ENCODE measurements at regions not wholly inside any gene's neighbourhood (a gene's known extent, or its start where the extent isn't known, plus 50 kb on each side); places are given as distances from the start of the nearest gene placed in this dataset.

- no peak for DNase-seq (ENCODE audit: low read depth, low spot score)
Observed at GRCh38 chr6:23559587-23560343, 566.2 kb upstream of the NRSN1 start.

- no peak for DNase-seq (ENCODE audit: low read depth, low spot score)
Observed at GRCh38 chr6:23561732-23562131, 564.3 kb upstream of the NRSN1 start.

GRCh38 chr6:23562554-23562953 is 563.5 kb upstream of the NRSN1 start:
- DNase-seq (ENCODE audit: low read depth, low spot score): no peak

GRCh38 chr6:23563323-23563722 is 562.7 kb upstream of the NRSN1 start:
- DNase-seq (ENCODE audit: low read depth, low spot score): no peak

DNA sequence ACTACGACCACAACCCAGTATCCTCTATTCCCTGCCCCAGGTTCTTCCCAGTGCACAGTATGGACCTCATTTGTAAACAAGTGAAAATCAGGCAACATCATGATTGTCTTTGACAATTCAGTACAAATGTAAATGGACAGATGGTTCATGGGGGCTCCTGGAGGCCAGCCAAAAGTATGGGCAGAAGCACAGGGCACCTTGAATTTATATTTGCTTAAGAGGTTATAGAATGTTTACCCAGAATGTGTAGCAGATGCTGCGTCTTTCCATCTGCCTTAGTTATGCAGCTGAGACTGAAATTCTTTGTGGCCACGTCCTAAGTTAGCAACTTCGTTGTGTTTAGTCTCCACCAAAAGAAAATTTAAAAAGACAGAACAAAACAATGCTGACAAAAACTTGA is 559.6 kb upstream of the NRSN1 start:
- DNase-seq (ENCODE audit: low read depth, low spot score): no peak

DNA sequence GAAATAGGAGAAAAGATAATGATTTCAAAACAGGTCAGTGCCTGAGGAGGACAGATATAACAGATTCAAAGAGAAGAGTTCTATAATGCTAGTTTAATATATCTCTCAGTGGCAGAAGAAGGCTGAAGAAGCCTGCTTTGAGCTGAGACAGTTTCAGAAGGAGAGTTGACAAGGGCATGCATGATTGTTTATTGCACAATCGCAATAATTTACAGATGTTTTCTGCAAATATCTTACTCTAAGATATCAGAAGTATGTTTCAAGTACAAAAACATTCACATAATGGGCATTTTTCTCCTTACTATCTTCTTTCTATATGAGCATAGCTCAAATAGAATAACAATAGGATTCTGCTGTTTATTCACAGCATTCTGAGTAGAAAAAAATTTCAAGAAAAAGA is 557.7 kb upstream of the NRSN1 start:
- DNase-seq (ENCODE audit: low read depth, low spot score): no peak

- no peak for DNase-seq (ENCODE audit: low read depth, low spot score)
Observed at GRCh38 chr6:23584134-23584763, 541.8 kb upstream of the NRSN1 start.

GRCh38 chr6:23587582-23587981 is 538.4 kb upstream of the NRSN1 start:
- DNase-seq (ENCODE audit: low read depth, low spot score): no peak

DNA sequence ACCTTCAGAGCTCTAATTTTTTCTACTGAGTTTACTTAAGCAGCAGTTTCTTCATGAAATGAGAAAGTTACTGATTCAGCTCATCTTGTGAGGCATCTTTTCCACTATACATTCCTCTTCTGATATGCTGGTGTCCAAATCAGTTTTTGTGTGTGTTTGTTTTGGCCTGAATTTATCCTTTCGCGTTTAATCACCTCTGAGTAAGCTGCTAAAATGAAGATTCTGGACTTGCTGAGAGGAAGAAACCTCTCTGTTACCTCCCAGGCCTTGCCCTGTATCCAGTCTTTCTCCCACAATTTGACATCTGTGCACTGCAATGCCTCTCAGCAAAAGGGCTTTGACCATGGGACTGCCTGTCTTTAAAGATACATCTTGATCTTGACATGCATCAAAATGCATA is 536.2 kb upstream of the NRSN1 start:
- DNase-seq (ENCODE audit: low read depth, low spot score): no peak

DNA sequence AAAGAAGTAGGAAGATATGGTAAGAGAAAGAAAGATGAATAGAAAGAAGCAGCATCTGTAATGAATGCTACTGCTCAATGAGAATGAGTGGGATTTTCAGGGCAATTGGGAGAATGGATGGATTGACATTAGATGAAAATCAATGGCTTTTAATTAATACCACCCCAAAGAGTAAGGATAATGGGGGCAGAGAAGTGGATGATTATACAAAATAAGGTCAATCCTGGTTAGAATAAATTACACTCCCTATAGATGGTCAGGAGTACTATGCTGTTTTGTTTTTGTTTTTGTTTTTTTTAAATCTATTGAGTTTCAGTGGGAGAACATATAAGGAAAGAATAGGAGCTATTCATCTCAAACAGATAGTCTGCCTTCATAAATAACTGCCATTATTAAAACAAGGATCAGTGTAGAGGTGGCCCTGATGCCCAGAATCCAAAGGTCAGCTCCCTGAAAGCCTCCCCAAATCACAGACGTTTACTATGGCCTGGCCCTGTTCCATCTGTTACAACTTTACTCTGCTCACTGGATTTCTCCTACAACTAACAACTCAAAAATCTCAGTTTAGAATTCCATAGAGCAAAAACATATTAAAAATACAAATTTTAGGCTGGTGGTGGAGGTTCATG is 535.4 kb upstream of the NRSN1 start:
- DNase-seq (ENCODE audit: low read depth, low spot score): no peak

GRCh38 chr6:23591761-23592160 is 534.3 kb upstream of the NRSN1 start:
- no peak for DNase-seq (ENCODE audit: low read depth, low spot score)

DNA sequence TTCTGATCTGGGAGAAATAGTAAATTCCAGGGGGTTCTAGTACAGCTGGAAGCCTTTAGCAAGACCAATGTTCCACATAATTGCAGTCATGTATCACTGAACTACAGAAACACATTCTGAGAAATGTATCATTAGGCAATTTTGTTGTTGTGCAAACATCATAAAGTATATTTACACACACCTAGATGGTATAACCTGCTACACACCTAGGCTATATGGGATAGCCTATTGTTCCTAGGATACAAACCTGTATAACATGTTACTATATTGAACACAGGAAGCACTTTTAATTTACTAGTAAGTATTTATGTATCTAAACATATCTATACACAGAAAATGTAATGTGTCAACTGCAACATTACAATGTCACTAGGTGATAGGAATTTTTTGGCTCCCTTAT is 525.9 kb upstream of the NRSN1 start:
- no peak for DNase-seq (ENCODE audit: low read depth, low spot score)

DNA sequence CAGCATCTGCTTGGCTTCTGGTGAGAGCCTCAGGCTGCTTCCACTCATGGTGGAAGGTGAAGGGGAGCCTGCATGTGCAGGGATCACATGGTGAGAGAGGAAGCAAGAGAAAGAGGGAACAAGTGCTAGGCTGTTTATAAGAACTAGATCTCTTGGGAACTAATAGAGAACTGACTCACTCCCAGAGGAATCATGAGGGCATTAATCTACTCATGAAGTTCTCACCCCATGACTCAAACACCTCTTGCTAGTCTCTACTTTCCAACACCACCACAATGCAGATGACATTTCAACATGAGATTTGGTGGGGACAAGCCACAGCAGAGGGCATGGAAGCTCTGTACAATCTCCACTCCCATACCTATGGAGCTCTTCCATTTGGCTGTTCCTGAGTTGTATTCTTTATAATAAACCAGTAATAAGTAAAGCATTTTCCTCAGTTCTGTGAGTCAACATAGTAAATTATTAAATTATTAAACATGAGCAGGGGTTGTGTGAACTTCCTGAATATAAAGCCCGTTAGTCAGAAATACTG is 524.1 kb upstream of the NRSN1 start:
- DNase-seq (ENCODE audit: low read depth, low spot score): no peak

DNA sequence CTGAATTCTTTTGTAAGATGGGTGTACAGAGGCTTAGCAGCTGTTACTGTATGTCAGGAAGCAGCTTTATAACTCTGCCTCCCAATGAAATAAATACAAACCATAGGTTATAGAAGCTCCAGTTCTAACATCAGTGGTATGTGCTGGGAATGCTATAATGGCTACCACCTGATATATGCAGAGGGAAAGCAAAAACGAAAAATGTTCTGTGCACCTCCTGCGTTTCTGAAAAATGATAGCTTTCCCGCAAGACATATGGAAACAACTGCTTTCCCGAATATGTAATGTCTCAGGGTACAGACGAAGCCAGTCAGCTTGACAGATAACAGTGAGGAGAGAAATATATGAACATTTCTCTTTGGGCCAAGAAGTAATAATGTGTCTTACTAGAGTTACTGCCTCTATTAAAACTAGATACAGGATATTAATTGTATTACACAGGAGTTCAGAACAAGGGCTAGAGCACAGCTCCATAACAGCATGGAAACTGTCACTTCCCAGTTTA is 517.0 kb upstream of the NRSN1 start:
- no peak for DNase-seq (ENCODE audit: low read depth, low spot score)

GRCh38 chr6:23611776-23612381 is 514.1 kb upstream of the NRSN1 start:
- DNase-seq (ENCODE audit: low read depth, low spot score): no peak

DNA sequence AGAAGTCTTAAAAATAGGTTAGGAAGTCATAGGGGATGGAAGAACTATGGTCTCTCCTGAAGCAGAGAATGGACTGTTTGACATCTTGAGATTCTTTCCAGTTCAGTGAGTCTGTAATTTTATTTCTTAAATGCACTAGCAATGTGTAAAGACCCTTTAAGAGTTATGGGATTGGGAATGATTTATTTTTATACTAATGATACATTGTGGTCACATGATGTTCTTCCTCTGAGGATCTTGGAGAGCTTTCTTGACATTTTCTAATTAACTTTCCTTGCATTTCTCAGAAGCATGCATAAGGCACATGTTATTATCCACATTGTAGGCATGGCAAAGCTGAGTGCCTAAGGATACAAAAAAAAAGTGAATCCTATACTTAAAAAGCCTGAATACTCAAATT is 507.6 kb upstream of the NRSN1 start:
- no peak for DNase-seq (ENCODE audit: low read depth, low spot score)

- DNase-seq (ENCODE audit: low read depth, low spot score): no peak
Observed at GRCh38 chr6:23620911-23621401, 505.1 kb upstream of the NRSN1 start.

DNA sequence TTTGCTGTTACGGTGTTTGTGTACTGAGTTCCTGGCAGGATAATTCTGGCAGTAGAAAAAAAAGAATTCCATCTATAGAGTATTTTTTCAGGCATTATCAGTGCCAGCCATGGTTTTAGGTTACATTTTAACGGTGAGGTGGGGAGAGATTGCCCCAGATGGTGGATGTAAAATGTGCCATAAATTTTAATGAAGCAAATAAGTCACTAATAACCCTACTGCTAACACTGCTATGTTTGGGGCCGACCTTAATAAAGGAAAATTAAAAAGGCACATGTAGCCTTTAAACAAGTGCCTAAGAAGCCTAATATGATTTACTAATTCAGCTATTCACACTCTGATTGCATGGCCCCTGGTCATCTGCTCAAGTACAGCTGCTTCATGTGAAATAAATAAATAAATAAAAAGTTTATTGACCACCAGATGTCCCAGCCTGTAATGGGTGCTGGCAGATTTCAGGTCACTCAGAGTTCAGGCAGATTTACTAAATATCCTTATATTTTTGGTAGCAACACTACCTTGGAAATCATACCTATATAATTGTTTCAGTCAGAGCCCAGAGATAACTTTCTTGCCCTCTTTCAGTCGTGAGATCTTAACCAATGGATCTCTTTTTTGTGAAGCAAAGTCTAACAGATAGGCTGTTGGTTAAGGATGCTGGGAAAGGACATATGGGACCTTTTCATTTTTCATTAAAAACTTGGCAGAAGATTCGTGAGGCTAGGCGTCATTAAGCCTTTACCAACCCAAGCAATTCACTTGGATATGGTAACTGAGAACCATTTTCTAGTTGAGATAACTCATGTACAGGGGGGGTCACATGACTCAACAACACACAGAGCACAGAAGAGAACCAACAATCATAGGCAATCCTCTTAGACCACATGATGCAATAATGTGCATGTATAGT is 495.0 kb upstream of the NRSN1 start:
- DNase-seq (ENCODE audit: low read depth, low spot score): no peak

DNA sequence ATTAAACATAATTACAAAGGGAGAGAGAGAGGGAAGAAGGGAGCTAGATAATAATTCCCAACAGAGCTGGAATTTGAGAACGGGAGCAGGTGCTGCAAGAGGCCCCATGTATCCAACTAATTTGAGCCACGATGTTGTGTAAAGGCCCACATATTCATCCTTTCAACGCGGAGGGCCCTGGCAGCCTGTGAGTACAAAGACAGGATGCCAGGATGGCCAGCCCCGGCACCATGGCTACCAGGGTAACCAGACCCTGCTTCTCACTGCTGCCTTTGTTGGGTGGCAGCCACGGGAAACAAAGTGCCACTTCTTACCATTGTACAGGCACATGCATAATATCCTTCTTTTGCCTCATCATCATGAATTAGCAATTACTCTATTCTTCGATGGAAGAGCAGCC is 492.0 kb upstream of the NRSN1 start:
- no peak for DNase-seq (ENCODE audit: low read depth, low spot score)

GRCh38 chr6:23635150-23635549 is 490.9 kb upstream of the NRSN1 start:
- DNase-seq (ENCODE audit: low read depth, low spot score): no peak

GRCh38 chr6:23637296-23637695 is 488.7 kb upstream of the NRSN1 start:
- DNase-seq (ENCODE audit: low read depth, low spot score): no peak
